ENCODE measurements at regions not wholly inside any gene's neighbourhood (a gene's known extent, or its start where the extent isn't known, plus 50 kb on each side); places are given as distances from the start of the nearest gene placed in this dataset.

DNA sequence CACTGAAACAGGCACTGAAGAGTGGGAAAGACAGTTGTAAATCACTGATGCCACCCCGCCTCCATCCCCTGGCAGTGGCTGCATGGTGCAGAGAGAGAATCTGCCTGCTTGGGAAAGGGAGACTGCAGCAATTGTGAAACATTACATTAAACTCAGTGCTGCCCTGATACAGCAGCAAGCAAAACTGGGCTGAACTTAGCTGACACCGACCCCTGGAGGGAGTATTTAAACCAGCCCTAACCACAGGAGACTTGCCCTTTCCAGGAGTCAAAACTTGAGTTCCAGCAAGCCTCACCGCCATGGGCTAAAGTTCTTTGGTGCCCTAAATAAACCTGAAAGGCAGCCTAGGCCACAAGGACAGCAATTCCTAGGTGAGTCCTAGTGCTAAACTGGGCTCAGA, 109.4 kb upstream of the PLPP4 start:
- 33 to 45% methylated on average over 2 to 3 of the region's 3 CpGs for whole genome bisulfite sequencing, 2 experiments (ENCODE audit: insufficient coverage in 1 of 2, insufficient read length in 1 of 2)
- no peaks in the 10 kb centered on the region for H3K27me3 Mint-ChIP-seq (ENCODE audit: insufficient read depth)

DNA sequence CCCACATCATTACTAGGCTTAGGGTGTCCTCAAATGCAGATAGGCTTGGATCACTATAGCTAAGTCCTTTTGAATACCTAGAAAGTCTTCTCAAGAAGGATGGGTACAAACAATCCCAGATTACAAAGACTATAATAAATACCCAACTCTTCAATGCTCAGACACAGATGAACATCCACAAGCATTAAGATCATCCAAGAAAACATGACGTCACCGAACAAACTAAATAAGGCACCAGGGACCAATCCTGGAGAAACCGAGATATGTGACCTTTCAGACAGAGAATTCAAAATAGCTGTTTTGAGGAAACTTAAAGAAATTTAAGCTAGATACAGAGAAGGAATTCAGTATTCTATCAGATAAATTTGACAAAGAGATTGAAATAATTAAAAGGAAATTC, 108.0 kb upstream of the PLPP4 start:
- DNase-seq: no peak
- Mint-ChIP-seq H3K27me3 (ENCODE audit: insufficient read depth) (no peaks in the 10 kb centered on the region), H3K36me3 (ENCODE audit: low read depth) (no peaks in the 10 kb centered on the region), H3K27ac (no peak overlapping the region), H3K9me3 (peaks cover 13% of the 10 kb centered on the region), H3K4me1 (peaks cover 3% of the 10 kb centered on the region), H3K4me3 (no peak overlapping the region)
- WGBS, 2 experiments (ENCODE audit: insufficient coverage in 1 of 2, insufficient read length in 1 of 2): 96 to 100% methylated on average over 3 of the region's 3 CpGs
- TF ChIP-seq, protein P1, sequence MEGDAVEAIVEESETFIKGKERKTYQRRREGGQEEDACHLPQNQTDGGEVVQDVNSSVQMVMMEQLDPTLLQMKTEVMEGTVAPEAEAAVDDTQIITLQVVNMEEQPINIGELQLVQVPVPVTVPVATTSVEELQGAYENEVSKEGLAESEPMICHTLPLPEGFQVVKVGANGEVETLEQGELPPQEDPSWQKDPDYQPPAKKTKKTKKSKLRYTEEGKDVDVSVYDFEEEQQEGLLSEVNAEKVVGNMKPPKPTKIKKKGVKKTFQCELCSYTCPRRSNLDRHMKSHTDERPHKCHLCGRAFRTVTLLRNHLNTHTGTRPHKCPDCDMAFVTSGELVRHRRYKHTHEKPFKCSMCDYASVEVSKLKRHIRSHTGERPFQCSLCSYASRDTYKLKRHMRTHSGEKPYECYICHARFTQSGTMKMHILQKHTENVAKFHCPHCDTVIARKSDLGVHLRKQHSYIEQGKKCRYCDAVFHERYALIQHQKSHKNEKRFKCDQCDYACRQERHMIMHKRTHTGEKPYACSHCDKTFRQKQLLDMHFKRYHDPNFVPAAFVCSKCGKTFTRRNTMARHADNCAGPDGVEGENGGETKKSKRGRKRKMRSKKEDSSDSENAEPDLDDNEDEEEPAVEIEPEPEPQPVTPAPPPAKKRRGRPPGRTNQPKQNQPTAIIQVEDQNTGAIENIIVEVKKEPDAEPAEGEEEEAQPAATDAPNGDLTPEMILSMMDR (conservative IDR thresholded peaks at IDR 0.05): no peak
- no peak overlapping the region for H3K9ac ChIP-seq (ENCODE audit: extremely low read depth, low read length, poor library complexity, severe bottlenecking)
- no peaks in the 10 kb centered on the region for H3K27me3 ChIP-seq (ENCODE audit: control insufficient read depth, insufficient read depth, low read length, poor library complexity, severe bottlenecking)
- no peak overlapping the region for H3K27ac ChIP-seq (ENCODE audit: low read depth, low read length)
- H3K36me3 ChIP-seq (ENCODE audit: control insufficient read depth, insufficient read depth, low read length): no peaks in the 10 kb centered on the region
- H3K9me3 ChIP-seq (ENCODE audit: control insufficient read depth, low read length): no peaks in the 10 kb centered on the region
- no peak overlapping the region for H3K4me3 ChIP-seq (ENCODE audit: low read length)
- H3K4me1 ChIP-seq (ENCODE audit: control insufficient read depth, insufficient read depth, low read length): no peaks in the 10 kb centered on the region

More for the DNA sequence above, 109.4 kb upstream of the PLPP4 start:
- Histone ChIP-seq H3K27me3 (ENCODE audit: control insufficient read depth, insufficient read depth, low read length, poor library complexity, severe bottlenecking) (no peaks in the 10 kb centered on the region), H3K9me3 (ENCODE audit: control insufficient read depth, low read length) (no peaks in the 10 kb centered on the region), H3K27ac (ENCODE audit: low read depth, low read length) (no peak overlapping the region), H3K4me1 (ENCODE audit: control insufficient read depth, insufficient read depth, low read length) (peaks cover 3% of the 10 kb centered on the region), H3K4me3 (ENCODE audit: low read length) (no peak overlapping the region), H3K36me3 (ENCODE audit: control insufficient read depth, insufficient read depth, low read length) (no peaks in the 10 kb centered on the region), H3K9ac (ENCODE audit: extremely low read depth, low read length, poor library complexity, severe bottlenecking) (no peak overlapping the region)
- TF ChIP-seq, protein P1 (conservative IDR thresholded peaks at IDR 0.05): peak; percentile 31
- H3K36me3 Mint-ChIP-seq (ENCODE audit: low read depth): no peaks in the 10 kb centered on the region
- no peak overlapping the region for H3K4me3 Mint-ChIP-seq
- DNase-seq: no peak
- peaks cover 14% of the 10 kb centered on the region for H3K4me1 Mint-ChIP-seq
- H3K27ac Mint-ChIP-seq: no peak overlapping the region
- peaks cover 5% of the 10 kb centered on the region for H3K9me3 Mint-ChIP-seq

DNA sequence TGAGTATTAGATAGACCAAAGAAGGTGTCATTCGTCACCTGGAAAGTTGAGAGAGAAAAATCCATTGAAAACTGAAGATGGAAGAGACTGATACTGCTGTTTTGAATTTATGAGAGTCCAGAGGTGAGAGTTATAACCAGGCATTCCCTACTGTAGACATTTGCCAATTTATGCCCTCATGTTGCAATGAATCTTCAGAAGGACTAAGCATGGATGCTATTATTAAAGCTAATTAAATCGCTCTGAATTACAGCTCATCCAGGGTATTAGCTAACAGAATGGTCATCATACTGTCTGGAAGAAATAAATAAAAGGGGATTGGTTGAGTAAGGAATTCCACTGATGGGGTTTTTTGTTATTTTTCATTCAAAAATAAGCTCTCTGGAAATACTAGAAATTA, 101.6 kb upstream of the PLPP4 start:
- Histone ChIP-seq H3K36me3 (ENCODE audit: control insufficient read depth, insufficient read depth, low read length) (no peaks in the 10 kb centered on the region), H3K4me1 (ENCODE audit: control insufficient read depth, insufficient read depth, low read length) (no peaks in the 10 kb centered on the region), H3K9me3 (ENCODE audit: control insufficient read depth, low read length) (no peaks in the 10 kb centered on the region), H3K9ac (ENCODE audit: extremely low read depth, low read length, poor library complexity, severe bottlenecking) (no peak overlapping the region), H3K27me3 (ENCODE audit: control insufficient read depth, insufficient read depth, low read length, poor library complexity, severe bottlenecking) (no peaks in the 10 kb centered on the region), H3K4me3 (ENCODE audit: low read length) (no peak overlapping the region), H3K27ac (ENCODE audit: low read depth, low read length) (no peak overlapping the region)
- Mint-ChIP-seq H3K27me3 (ENCODE audit: insufficient read depth) (peaks cover 2% of the 10 kb centered on the region), H3K4me3 (no peak overlapping the region), H3K9me3 (peaks cover 13% of the 10 kb centered on the region), H3K27ac (no peak overlapping the region), H3K36me3 (ENCODE audit: low read depth) (no peaks in the 10 kb centered on the region), H3K4me1 (no peaks in the 10 kb centered on the region)
- DNase-seq: no peak
- TF ChIP-seq, protein P1 (conservative IDR thresholded peaks at IDR 0.05): no peak
- 92 to 100% methylated on average over 2 of the region's 2 CpGs for WGBS, 2 experiments (ENCODE audit: insufficient coverage in 1 of 2, insufficient read length in 1 of 2)
